ENCODE measurements at regions not wholly inside any gene's neighbourhood (a gene's known extent, or its start where the extent isn't known, plus 50 kb on each side); places are given as distances from the start of the nearest gene placed in this dataset.
"Not testable (repeated sequence)": the region's sequence is repeated elsewhere in the genome, so short reads cannot be mapped to it uniquely, and the experiment has no call there.

DNA sequence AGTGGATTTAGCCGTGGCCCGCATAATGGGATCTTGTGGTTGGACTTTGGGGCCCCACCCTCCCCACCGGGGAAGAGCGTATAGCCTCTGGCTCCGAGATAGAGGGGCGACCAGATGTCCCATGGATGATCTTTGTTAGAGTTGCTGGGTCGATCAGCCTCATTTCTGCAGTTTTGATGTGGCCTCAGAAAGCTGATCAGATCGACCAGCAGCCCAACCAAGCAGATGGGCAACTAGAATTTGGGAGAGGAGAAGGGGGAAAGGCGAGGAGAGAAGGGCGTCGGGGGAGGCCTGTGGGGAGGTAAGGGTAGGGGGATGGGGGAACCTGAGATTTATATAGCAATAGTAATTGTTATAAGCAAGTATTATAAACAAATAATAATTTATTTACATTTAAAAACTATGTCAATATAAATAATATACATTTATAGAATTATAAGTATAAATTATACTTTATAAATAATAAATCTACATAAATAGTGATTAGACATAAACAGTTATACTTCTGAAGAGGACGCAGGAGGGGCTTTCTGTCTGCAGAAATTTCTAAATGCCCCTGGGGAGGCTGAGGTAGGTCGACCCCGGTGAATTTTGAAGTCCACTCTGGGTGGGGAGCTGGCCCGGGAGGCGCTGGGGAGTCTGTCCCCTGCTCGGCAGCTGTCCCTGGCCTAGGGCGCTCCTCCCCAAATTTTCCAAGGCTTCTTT is 136.3 kb downstream of the KCNJ12 start:
- H3K27ac ChIP-seq = no peak overlapping the region
- no peak for TF ChIP-seq ZFX (IDR thresholded peaks at IDR 0.05)
- TF ChIP-seq, protein P1, sequence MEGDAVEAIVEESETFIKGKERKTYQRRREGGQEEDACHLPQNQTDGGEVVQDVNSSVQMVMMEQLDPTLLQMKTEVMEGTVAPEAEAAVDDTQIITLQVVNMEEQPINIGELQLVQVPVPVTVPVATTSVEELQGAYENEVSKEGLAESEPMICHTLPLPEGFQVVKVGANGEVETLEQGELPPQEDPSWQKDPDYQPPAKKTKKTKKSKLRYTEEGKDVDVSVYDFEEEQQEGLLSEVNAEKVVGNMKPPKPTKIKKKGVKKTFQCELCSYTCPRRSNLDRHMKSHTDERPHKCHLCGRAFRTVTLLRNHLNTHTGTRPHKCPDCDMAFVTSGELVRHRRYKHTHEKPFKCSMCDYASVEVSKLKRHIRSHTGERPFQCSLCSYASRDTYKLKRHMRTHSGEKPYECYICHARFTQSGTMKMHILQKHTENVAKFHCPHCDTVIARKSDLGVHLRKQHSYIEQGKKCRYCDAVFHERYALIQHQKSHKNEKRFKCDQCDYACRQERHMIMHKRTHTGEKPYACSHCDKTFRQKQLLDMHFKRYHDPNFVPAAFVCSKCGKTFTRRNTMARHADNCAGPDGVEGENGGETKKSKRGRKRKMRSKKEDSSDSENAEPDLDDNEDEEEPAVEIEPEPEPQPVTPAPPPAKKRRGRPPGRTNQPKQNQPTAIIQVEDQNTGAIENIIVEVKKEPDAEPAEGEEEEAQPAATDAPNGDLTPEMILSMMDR (conservative IDR thresholded peaks at IDR 0.05) = no peak

DNA sequence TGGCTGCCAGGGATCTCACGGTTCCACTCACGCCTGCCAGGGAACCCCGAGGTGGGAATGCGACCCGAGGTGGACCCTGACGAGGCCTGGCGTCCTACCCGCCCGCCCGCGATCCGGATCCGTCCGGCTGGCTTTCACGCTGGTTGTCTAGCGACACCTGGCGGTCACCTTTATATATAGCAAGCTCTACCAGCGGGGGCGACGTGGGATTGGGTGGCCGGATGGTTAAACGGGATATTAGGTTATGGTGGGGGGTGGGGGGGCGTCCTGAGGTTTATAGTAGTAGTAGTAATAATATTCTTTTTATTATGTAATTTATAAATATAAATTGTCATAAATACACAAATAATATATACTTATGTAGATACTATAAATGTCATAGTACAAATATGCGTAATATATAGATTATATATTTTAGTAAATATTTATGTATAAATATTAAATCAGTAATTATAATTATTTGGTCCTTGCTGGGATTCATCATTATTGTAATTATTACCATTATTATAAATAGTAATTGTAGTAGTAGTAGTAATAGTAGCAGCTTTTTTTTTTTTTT is 136.9 kb downstream of the KCNJ12 start:
- TF ChIP-seq ZFX (IDR thresholded peaks at IDR 0.05) = no peak
- TF ChIP-seq, protein P1 (conservative IDR thresholded peaks at IDR 0.05) = peak; percentile 85
- H3K27ac ChIP-seq = no peak overlapping the region

DNA sequence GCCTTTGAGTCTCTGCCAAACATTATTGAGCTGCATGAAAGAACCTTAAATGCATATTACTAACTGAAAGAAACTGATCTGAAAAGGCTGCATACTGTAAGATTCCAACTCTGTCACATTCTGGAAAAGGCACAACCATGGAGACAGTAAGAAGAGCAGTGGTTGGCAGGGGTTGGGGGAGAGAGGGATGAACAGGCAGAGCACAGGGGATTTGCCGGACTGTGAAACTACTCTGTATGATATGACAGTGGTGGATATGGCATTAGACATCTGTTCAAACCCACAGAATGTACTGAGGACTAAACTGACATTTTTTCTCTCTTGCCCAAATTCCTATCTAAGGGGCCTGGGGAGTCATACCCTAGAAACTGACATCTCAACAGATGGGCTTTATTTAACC is 138.4 kb downstream of the KCNJ12 start:
- not testable (repeated sequence) for H3K27ac ChIP-seq

DNA sequence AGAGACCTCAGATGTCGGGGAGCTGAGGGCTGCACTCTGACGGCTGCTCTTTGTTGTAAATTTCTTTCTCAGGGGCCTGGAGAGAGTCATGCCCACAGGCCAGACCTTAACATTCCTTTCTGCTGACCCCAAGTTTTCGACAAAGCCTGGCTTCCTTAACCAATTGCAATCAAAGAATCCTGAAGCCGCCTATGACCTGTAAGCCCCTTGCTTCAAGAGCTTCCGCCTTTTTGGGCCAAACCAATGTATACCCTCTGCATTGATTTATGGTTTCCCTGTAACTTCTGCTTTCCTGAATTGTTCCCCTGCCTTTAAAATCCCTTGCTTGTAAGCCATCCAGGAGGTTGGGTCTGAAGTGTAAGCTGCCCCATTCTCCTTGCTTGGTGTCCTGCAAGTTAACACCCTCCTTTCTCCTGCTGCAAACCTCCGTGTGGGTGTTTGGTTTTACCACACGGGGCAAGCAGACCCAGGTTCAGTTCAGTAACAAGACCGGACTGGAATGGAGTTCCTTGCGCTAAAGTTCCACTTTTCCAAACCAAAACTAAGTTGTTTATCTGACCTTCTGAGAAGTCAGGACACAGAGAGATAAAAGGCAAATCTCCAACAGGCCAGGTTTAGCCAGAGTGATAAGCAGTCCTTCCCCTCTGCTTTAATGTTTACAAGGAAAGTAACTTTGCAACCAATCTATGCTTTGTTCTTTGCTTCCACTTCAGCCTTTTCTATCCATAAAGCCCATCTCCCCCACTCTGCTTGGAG is 141.6 kb downstream of the KCNJ12 start:
- TF ChIP-seq, protein P1 (conservative IDR thresholded peaks at IDR 0.05) = no peak
- no peak for TF ChIP-seq ZFX (IDR thresholded peaks at IDR 0.05)
- no peak overlapping the region for H3K27ac ChIP-seq

DNA sequence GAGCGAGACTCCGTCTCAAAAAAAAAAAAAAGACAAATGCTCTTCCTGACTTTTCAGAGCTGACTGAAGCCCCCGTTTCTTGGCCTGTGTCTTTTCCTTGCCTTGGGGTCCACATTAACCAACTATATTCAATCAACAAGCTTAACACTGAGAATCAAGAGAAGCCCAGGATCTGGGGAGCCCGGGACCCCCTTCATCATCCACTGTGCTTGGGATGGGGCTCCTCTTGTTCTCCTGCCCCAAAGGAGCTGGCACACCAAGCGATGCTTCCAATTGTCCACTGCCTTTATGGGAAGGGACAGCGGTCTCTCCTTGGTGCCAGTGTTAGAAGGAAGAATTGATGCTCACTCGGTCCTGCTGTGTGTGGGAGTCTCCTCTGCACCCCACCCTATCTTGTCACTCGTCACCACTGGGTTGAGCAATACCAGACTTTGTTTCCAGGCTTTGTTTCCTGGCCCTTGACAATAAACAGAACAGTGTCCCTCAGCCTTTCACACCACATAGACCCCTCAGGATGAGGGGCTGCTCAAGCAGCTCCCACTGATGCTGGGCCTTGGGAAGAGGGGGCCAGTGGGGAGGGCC is 146.7 kb downstream of the KCNJ12 start:
- TF ChIP-seq, protein P1 (conservative IDR thresholded peaks at IDR 0.05) = no peak
- TF ChIP-seq ZFX (IDR thresholded peaks at IDR 0.05) = no peak
- no peak overlapping the region for H3K27ac ChIP-seq

DNA sequence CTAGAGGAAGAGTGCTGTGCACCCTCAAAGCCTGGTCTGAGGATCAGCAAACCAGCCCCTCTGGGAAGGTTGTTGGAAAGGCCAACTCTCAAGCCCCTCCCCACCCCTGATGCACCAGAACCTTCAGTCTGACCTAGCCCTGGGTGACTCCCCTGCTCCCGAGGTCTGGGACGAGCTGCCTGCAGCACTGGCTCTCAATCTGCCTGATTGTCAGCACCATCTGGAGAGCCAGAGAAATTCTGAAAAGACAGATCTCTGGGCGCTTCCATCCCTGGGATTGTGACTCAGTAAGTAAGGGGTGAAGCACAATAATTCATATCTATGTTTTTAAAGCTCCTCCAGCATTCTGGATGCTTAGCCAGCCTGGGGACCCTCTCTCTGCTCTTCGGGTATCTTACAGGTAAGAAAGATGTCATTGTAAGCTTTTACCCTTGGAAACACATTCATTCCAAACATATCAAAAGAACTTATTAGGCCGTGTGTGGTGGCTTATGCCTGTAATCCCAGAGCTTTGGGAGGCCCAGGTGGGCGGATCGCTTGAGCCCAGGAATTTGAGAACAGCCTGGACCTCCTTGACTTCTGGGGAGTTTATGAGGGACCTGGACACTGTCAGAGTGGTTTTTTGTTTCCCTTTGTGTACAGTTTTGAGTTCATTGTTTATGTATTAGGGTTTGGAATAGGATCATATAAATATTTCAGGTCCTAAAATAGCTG is 147.5 kb downstream of the KCNJ12 start:
- H3K27ac ChIP-seq = no peak overlapping the region
- TF ChIP-seq, protein P1 (conservative IDR thresholded peaks at IDR 0.05) = no peak
- TF ChIP-seq ZFX (IDR thresholded peaks at IDR 0.05) = no peak

DNA sequence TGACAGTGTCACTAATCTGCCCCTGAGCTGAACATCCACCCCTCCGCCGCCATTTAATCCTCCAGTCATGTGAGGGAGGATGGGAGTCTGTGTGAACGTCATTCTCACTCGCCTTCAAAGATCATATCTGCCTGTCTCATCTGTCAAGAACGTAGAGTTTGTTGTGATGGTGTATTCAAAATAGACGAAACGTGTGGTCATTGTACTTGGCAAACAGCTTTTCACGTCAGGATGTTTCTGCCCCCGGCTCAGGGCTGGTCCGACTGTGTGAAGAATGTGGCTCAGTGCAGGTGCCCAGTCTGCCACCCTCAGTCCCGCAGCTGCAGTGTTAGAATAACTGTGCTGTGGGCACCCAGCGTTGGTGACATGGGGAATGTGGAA is 148.0 kb downstream of the KCNJ12 start:
- TF ChIP-seq, protein P1 (conservative IDR thresholded peaks at IDR 0.05) = no peak
- TF ChIP-seq ZFX (IDR thresholded peaks at IDR 0.05) = no peak
- no peak overlapping the region for H3K27ac ChIP-seq
